Mesendoderm (in vitro differentiated cells): ENCODE measurements at regions not wholly inside any gene's neighbourhood (a gene's known extent, or its start where the extent isn't known, plus 50 kb on each side); places are given as distances from the start of the nearest gene placed in this dataset.

Experiments used
- DNase-seq: peaks from one replicate; pipeline ENCODE4 v3.0.0; 2013
- H2AK5ac ChIP-seq: 2 replicates; pipeline ENCODE4 v1.6.1; 2013; ENCODE audit warnings: low read length, inconsistent platforms
- H2BK120ac ChIP-seq: 2 replicates; pipeline ENCODE4 v1.6.1; 2013; ENCODE audit warnings: low read depth, mild to moderate bottlenecking, low read length, moderate library complexity, mixed read lengths
- H2BK15ac ChIP-seq: replicated peaks from 2 replicates; pipeline ENCODE4 v1.6.1; 2013; ENCODE audit warnings: low read depth, mild to moderate bottlenecking, moderate library complexity
- H2BK5ac ChIP-seq: 2 replicates; pipeline ENCODE4 v1.6.1; 2013; ENCODE audit warnings: low read length, inconsistent platforms
- H3K18ac ChIP-seq: 2 replicates; pipeline ENCODE4 v1.6.1; 2013; ENCODE audit warnings: mild to moderate bottlenecking, low read length, mixed read lengths
- H3K23ac ChIP-seq: one replicate; pipeline ENCODE4 v1.6.1; 2013; ENCODE audit warnings: low read length
- H3K27ac ChIP-seq: 2 replicates; pipeline ENCODE4 v1.5.1; 2013; ENCODE audit warnings: low read depth, mild to moderate bottlenecking, inconsistent platforms, low read length, moderate library complexity
- H3K27me3 ChIP-seq: 2 replicates; pipeline ENCODE4 v1.6.1; 2013; ENCODE audit warnings: low read length, control low read depth, mild to moderate bottlenecking, inconsistent platforms; ENCODE audit not compliant: insufficient read depth, poor library complexity
- H3K36me3 ChIP-seq: 2 replicates; pipeline ENCODE4 v1.6.1; 2013; ENCODE audit warnings: low read length, inconsistent platforms; ENCODE audit not compliant: control insufficient read depth, insufficient read depth
- H3K4ac ChIP-seq: one replicate; pipeline ENCODE4 v1.6.1; 2013; ENCODE audit warnings: low read depth, mild to moderate bottlenecking, low read length, moderate library complexity
- H3K4me1 ChIP-seq: 2 replicates; pipeline ENCODE4 v1.6.1; 2013; ENCODE audit warnings: low read depth, low read length, inconsistent platforms; ENCODE audit not compliant: control insufficient read depth
- H3K4me2 ChIP-seq: 2 replicates; pipeline ENCODE4 v1.6.1; 2013; ENCODE audit warnings: low read length
- H3K4me3 ChIP-seq: 2 replicates; pipeline ENCODE4 v1.5.1; 2013; ENCODE audit warnings: mild to moderate bottlenecking, low read length
- H3K56ac ChIP-seq: one replicate; pipeline ENCODE4 v1.6.1; 2013; ENCODE audit warnings: low read length
- H3K79me1 ChIP-seq: 2 replicates; pipeline ENCODE4 v1.6.1; 2013; ENCODE audit warnings: low read length, inconsistent platforms
- H3K79me2 ChIP-seq: 2 replicates; pipeline ENCODE4 v1.6.1; 2013; ENCODE audit warnings: mild to moderate bottlenecking, low read length; ENCODE audit not compliant: control insufficient read depth, insufficient read depth
- H3K9ac ChIP-seq: 2 replicates; pipeline ENCODE4 v1.6.1; 2013; ENCODE audit warnings: low read length, inconsistent platforms
- H4K5ac ChIP-seq: one replicate; pipeline ENCODE4 v1.6.1; 2013; ENCODE audit warnings: low read length
- H4K8ac ChIP-seq: one replicate; pipeline ENCODE4 v1.6.1; 2013; ENCODE audit warnings: low read depth, mild to moderate bottlenecking, control low read depth, low read length, moderate library complexity
- WGBS: extraction: QIAGEN DNeasy Blood & Tissue Kit; methylation state at CpG from one replicate; pipeline ENCODE4 v1.1.7; 2013; ENCODE audit warnings: low lambda C conversion rate, missing lambda C conversion rate; ENCODE audit not compliant: insufficient coverage; ENCODE audit errors: extremely low coverage; 5-methylcytosine and 5-hydroxymethylcytosine counted together

- H3K9ac ChIP-seq = no peak overlapping the region
- H3K27ac ChIP-seq = no peak overlapping the region
- no peak overlapping the region for H2BK120ac ChIP-seq
- H3K4me3 ChIP-seq = no peak overlapping the region
- H3K27me3 ChIP-seq = no peaks in the 10 kb centered on the region
- no peaks in the 10 kb centered on the region for H3K4me1 ChIP-seq
- H3K56ac ChIP-seq = no peak overlapping the region
- H3K36me3 ChIP-seq = no peaks in the 10 kb centered on the region
- no peaks in the 10 kb centered on the region for H3K79me1 ChIP-seq
- WGBS = no CpG with 5 or more reads among the region's 3 CpGs
- H4K5ac ChIP-seq = no peak overlapping the region
- no peak for DNase-seq
- no peak overlapping the region for H2BK5ac ChIP-seq
- no peak overlapping the region for H3K23ac ChIP-seq
- H3K18ac ChIP-seq = no peak overlapping the region
- H2BK15ac ChIP-seq = no peak overlapping the region
- H3K79me2 ChIP-seq = no peaks in the 10 kb centered on the region
- H3K4ac ChIP-seq = no peak overlapping the region
- H3K4me2 ChIP-seq = no peak overlapping the region
- H2AK5ac ChIP-seq = no peak overlapping the region
- no peak overlapping the region for H4K8ac ChIP-seq
Measured at GRCh38 chr12:125687403-125687802, 622.2 kb downstream of the AACS start.

DNA sequence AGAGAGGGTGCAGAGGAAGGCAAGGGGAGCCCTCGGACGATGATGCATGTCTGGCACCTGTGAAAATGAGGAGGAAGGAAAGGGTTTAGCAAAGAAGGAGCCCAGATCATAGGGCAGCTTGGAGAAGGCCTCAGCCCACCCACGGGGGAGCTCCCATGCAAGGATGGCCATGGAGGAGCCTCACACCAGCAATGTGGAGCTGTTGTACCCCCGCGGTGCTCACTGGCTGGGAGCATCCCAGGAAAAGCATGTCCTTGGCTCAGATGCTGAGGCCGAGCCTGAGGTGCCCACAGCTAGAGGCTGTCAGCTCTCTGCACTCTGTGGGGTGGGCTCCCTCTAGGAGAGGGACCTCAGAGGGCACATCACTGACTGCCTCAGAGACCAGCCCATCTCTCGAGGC lies 622.6 kb downstream of the AACS start:
- Histone ChIP-seq H3K9ac (no peak overlapping the region), H2BK15ac (no peak overlapping the region), H3K56ac (no peak overlapping the region), H4K8ac (no peak overlapping the region), H3K79me2 (no peaks in the 10 kb centered on the region), H3K27me3 (no peaks in the 10 kb centered on the region), H3K36me3 (no peaks in the 10 kb centered on the region), H3K79me1 (no peaks in the 10 kb centered on the region), H3K4ac (no peak overlapping the region), H3K4me3 (no peak overlapping the region), H3K4me2 (no peak overlapping the region), H3K18ac (no peak overlapping the region), H3K27ac (no peak overlapping the region), H2AK5ac (no peak overlapping the region), H3K23ac (no peak overlapping the region), H3K4me1 (no peaks in the 10 kb centered on the region), H2BK120ac (no peak overlapping the region), H2BK5ac (no peak overlapping the region), H4K5ac (no peak overlapping the region)
- no CpG with 5 or more reads among the region's 7 CpGs for WGBS
- no peak for DNase-seq

GRCh38 chr12:125688223-125688622 lies 623.0 kb downstream of the AACS start:
- H3K4me1 ChIP-seq = no peaks in the 10 kb centered on the region
- H3K36me3 ChIP-seq = no peaks in the 10 kb centered on the region
- H4K8ac ChIP-seq = no peak overlapping the region
- DNase-seq = no peak
- H3K4ac ChIP-seq = no peak overlapping the region
- H3K4me2 ChIP-seq = no peak overlapping the region
- no peak overlapping the region for H3K23ac ChIP-seq
- no peak overlapping the region for H3K4me3 ChIP-seq
- no peak overlapping the region for H4K5ac ChIP-seq
- H2BK15ac ChIP-seq = no peak overlapping the region
- no peaks in the 10 kb centered on the region for H3K79me2 ChIP-seq
- no peak overlapping the region for H2BK120ac ChIP-seq
- no peak overlapping the region for H3K27ac ChIP-seq
- H3K27me3 ChIP-seq = no peaks in the 10 kb centered on the region
- no peaks in the 10 kb centered on the region for H3K79me1 ChIP-seq
- no peak overlapping the region for H2BK5ac ChIP-seq
- H3K56ac ChIP-seq = no peak overlapping the region
- no peak overlapping the region for H3K18ac ChIP-seq
- no CpG with 5 or more reads among the region's 7 CpGs for WGBS
- no peak overlapping the region for H2AK5ac ChIP-seq
- H3K9ac ChIP-seq = no peak overlapping the region

- Histone ChIP-seq H3K36me3 (no peaks in the 10 kb centered on the region), H2BK5ac (no peak overlapping the region), H2BK120ac (no peak overlapping the region), H3K79me2 (no peaks in the 10 kb centered on the region), H2AK5ac (no peak overlapping the region), H3K23ac (no peak overlapping the region), H3K18ac (no peak overlapping the region), H3K79me1 (no peaks in the 10 kb centered on the region), H3K56ac (no peak overlapping the region), H3K27ac (no peak overlapping the region), H3K9ac (no peak overlapping the region), H3K4me1 (no peaks in the 10 kb centered on the region), H3K27me3 (no peaks in the 10 kb centered on the region), H4K5ac (no peak overlapping the region), H3K4ac (no peak overlapping the region), H4K8ac (no peak overlapping the region), H3K4me3 (no peak overlapping the region), H2BK15ac (no peak overlapping the region), H3K4me2 (no peak overlapping the region)
- no CpG with 5 or more reads among the region's 5 CpGs for WGBS
- no peak for DNase-seq
Measured at GRCh38 chr12:125688881-125689280, 623.6 kb downstream of the AACS start.

DNA sequence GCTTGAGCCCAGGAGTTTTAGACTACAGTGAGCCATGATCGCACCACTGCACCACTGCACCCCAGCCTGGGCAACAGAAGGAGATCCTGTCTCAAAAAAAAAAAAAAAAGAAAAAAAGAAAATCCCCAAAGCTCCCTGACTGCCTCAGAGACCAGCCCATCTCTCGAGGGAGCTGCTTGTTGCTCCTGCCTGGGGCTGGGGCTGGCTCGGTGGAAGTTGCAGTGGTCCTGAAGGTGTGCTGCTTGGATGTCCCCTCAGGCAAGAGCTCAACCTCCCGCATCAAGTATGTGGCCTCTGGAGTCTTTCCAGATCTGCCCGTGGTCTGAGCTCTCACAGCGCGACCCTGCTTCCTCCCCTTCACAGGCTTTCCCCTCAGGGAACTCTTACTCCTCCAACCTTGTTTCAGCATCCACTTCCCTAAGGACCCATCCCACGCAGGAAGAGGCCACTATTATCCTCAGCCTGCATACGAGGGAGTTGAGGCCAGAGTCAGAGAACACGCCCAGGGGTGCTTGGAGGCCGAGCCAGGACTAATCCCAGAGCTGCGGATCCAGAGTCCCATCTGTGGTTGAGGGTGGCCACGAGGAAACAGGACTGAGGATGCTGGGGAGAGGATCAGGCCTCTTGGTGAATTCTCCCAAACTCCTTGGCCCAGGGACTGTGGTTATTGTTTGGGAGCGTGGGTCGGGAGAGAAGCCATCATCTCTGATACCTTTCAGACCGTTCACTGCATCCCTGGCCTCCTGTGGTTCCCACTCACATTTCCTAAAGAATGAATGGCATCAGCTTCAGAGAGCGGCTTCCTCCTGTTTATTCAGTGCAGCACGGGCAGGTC lies 624.6 kb downstream of the AACS start:
- H3K79me2 ChIP-seq = no peaks in the 10 kb centered on the region
- no peak overlapping the region for H4K5ac ChIP-seq
- H3K79me1 ChIP-seq = no peaks in the 10 kb centered on the region
- H2BK15ac ChIP-seq = no peak overlapping the region
- no peak overlapping the region for H3K27ac ChIP-seq
- no peak overlapping the region for H2BK120ac ChIP-seq
- no peak overlapping the region for H3K9ac ChIP-seq
- H3K4me2 ChIP-seq = no peak overlapping the region
- H4K8ac ChIP-seq = no peak overlapping the region
- H2AK5ac ChIP-seq = no peak overlapping the region
- no peak for DNase-seq
- no CpG with 5 or more reads among the region's 18 CpGs for WGBS
- H3K36me3 ChIP-seq = no peaks in the 10 kb centered on the region
- H3K56ac ChIP-seq = no peak overlapping the region
- H3K27me3 ChIP-seq = no peaks in the 10 kb centered on the region
- no peak overlapping the region for H3K18ac ChIP-seq
- H3K4me3 ChIP-seq = no peak overlapping the region
- no peaks in the 10 kb centered on the region for H3K4me1 ChIP-seq
- H3K23ac ChIP-seq = no peak overlapping the region
- no peak overlapping the region for H3K4ac ChIP-seq
- H2BK5ac ChIP-seq = no peak overlapping the region

- no peak overlapping the region for H4K5ac ChIP-seq
- H3K18ac ChIP-seq = no peak overlapping the region
- H3K4me1 ChIP-seq = no peaks in the 10 kb centered on the region
- H3K4ac ChIP-seq = no peak overlapping the region
- WGBS = no CpG with 5 or more reads among the region's 9 CpGs
- H3K4me2 ChIP-seq = no peak overlapping the region
- no peaks in the 10 kb centered on the region for H3K79me1 ChIP-seq
- no peak overlapping the region for H4K8ac ChIP-seq
- no peaks in the 10 kb centered on the region for H3K27me3 ChIP-seq
- DNase-seq = no peak
- H3K27ac ChIP-seq = no peak overlapping the region
- H3K36me3 ChIP-seq = no peaks in the 10 kb centered on the region
- no peak overlapping the region for H3K4me3 ChIP-seq
- no peak overlapping the region for H2BK15ac ChIP-seq
- no peaks in the 10 kb centered on the region for H3K79me2 ChIP-seq
- no peak overlapping the region for H2BK120ac ChIP-seq
- no peak overlapping the region for H2AK5ac ChIP-seq
- no peak overlapping the region for H3K23ac ChIP-seq
- no peak overlapping the region for H3K9ac ChIP-seq
- no peak overlapping the region for H3K56ac ChIP-seq
- no peak overlapping the region for H2BK5ac ChIP-seq
Measured at GRCh38 chr12:125690841-125691240, 625.6 kb downstream of the AACS start.
